GM10847 (cell line): ENCODE measurements at regions not wholly inside any gene's neighbourhood (a gene's known extent, or its start where the extent isn't known, plus 50 kb on each side); places are given as distances from the start of the nearest gene placed in this dataset.

Source experiments
- POLR2A ChIP-seq: IDR thresholded peaks from 2 replicates; pipeline ENCODE4 v1.6.1; 2011; ENCODE audit not compliant: insufficient read length; ENCODE audit errors: extremely low read depth

- TF ChIP-seq POLR2A = no peak
Measured at GRCh38 chr13:50348371-50348770, 333.1 kb downstream of the KCNRG start.

GRCh38 chr13:50352720-50353480 is 337.7 kb downstream of the KCNRG start:
- TF ChIP-seq POLR2A = no peak

GRCh38 chr13:50353651-50354415 is 338.6 kb downstream of the KCNRG start:
- TF ChIP-seq POLR2A = no peak

GRCh38 chr13:50355797-50356196 is 340.6 kb downstream of the KCNRG start:
- no peak for TF ChIP-seq POLR2A

- no peak for TF ChIP-seq POLR2A
Measured at GRCh38 chr13:50357136-50357535, 341.9 kb downstream of the KCNRG start.

GRCh38 chr13:50357586-50358118 is 342.4 kb downstream of the KCNRG start:
- TF ChIP-seq POLR2A = no peak

GRCh38 chr13:50358231-50359040 is 343.2 kb downstream of the KCNRG start:
- TF ChIP-seq POLR2A = no peak

GRCh38 chr13:50359041-50359367 is 343.8 kb downstream of the KCNRG start:
- TF ChIP-seq POLR2A = no peak

GRCh38 chr13:50359779-50360178 is 344.5 kb downstream of the KCNRG start:
- TF ChIP-seq POLR2A = no peak

GRCh38 chr13:50360637-50361036 is 345.4 kb downstream of the KCNRG start:
- TF ChIP-seq POLR2A = no peak

- TF ChIP-seq POLR2A = no peak
Measured at GRCh38 chr13:50361282-50361681, 346.0 kb downstream of the KCNRG start.

GRCh38 chr13:50365408-50366391 is 350.5 kb downstream of the KCNRG start:
- TF ChIP-seq POLR2A = no peak

- TF ChIP-seq POLR2A = no peak
Measured at GRCh38 chr13:50366488-50367174, 351.4 kb downstream of the KCNRG start.

- TF ChIP-seq POLR2A = no peak
Measured at GRCh38 chr13:50369646-50370045, 354.4 kb downstream of the KCNRG start.
